Uterus (tissue), 2 donors: ENCODE measurements at regions not wholly inside any gene's neighbourhood (a gene's known extent, or its start where the extent isn't known, plus 50 kb on each side); places are given as distances from the start of the nearest gene placed in this dataset.

Experiments
- POLR2A ChIP-seq, 2 donors: fragments of 450-650 bp; IDR thresholded peaks; one replicate each; pipeline ENCODE4 v1.6.1; 2016; ENCODE audit warnings: antibody characterized with exemption in 2 of 2, mild to moderate bottlenecking in 1 of 2, moderate library complexity in 1 of 2
- TF ChIP-seq, protein P1 (sequence below), 4 experiments: fragments of 200-600 bp in 2 of 4; fragments of 450-650 bp in 2 of 4; sonication (generic) in 2 of 4; IDR thresholded peaks; one replicate each; pipeline ENCODE4 v1.5.1; 2016 to 2019; ENCODE audit warnings: antibody characterized with exemption in 4 of 4, mild to moderate bottlenecking in 2 of 4, moderate library complexity in 1 of 4

GRCh38 chr1:29511436-29511835 lies 275.1 kb downstream of the PTPRU start:
- TF ChIP-seq, protein P1, sequence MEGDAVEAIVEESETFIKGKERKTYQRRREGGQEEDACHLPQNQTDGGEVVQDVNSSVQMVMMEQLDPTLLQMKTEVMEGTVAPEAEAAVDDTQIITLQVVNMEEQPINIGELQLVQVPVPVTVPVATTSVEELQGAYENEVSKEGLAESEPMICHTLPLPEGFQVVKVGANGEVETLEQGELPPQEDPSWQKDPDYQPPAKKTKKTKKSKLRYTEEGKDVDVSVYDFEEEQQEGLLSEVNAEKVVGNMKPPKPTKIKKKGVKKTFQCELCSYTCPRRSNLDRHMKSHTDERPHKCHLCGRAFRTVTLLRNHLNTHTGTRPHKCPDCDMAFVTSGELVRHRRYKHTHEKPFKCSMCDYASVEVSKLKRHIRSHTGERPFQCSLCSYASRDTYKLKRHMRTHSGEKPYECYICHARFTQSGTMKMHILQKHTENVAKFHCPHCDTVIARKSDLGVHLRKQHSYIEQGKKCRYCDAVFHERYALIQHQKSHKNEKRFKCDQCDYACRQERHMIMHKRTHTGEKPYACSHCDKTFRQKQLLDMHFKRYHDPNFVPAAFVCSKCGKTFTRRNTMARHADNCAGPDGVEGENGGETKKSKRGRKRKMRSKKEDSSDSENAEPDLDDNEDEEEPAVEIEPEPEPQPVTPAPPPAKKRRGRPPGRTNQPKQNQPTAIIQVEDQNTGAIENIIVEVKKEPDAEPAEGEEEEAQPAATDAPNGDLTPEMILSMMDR (IDR thresholded peaks at IDR 0.05), result no peak
- no peak for TF ChIP-seq POLR2A (IDR thresholded peaks at IDR 0.05)
